HG02623 (cell line): ENCODE measurements at regions not wholly inside any gene's neighbourhood (a gene's known extent, or its start where the extent isn't known, plus 50 kb on each side); places are given as distances from the start of the nearest gene placed in this dataset.

ENCODE experiments used
- ATAC-seq: cut with Tn5 transposase; IDR thresholded peaks from one replicate; pipeline ENCODE4 v1.9.1; 2021; ENCODE audit warnings: moderate library complexity; ENCODE audit not compliant: unreplicated experiment

DNA sequence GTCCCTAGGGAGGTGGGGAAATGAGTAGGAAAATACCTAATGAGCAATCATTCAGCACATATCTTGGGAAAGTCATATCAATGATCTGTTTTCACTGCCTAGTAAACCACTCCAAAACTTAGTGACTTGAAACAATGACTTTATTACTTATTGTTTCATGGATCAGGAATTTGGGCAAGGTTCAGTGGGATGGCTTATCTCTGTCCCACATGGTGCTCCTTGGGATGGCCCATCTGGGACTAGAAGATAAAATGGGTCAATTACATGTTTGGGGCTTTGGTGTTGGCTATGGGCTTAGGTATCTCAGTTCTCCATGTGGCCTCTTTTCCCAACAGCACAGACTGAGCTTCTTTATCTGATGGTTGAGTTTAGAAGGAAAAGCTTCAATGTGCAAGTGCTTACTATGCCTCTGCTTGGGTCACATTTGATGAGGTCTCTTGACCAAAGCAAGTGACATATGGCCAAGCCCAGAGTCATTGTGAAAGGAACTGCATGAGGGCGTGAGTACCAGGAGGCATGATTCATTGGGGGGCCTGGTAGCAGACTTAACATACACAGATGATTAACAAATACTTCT lies 218.1 kb upstream of the TNP1 start:
- ATAC-seq: no peak

DNA sequence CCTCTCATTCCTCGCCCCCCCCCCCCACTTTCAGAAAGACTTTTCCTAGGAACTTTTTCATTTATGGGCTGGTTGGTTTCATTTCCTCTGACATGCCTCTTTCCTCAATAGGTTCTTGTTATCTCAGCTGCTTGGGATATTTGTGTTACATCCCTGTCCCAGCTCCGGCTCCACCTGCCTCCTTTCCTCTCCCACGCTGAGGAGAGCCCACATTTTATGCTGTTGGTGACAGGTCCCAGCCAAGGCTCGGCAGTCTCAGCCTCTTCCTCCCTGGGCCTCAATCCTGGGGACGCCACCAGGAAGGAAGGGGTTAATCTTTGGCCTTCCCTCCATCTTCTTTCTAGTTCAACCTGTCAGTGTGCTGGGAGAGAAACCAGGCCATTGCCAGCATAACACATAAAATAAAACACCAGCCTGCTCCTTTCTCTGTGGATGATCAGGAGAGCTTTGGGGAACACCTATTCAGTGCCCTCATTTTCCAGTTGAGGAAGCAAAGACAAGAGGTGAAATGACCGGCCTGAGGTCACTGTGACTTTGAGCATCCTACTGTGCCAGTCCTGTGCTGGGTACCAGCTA lies 216.9 kb upstream of the TNP1 start:
- no peak for ATAC-seq

DNA sequence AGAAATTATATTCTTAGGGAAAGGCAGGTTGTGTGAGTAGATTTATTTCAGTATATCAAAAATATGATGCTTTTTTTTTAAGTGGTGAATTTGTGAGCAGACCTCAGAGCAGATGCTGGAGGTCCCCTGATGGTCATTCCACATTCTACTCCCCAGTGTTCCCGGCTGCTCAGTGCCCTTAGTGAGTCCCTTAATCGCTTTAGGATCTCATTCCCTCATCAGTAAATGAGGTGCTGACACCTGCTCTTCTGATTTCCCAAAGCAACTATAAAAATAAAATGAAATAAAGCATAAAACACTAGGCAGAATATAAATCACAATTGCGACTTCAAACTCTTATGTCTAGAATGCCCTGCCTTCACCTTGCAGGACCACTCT lies 216.2 kb upstream of the TNP1 start:
- no peak for ATAC-seq

DNA sequence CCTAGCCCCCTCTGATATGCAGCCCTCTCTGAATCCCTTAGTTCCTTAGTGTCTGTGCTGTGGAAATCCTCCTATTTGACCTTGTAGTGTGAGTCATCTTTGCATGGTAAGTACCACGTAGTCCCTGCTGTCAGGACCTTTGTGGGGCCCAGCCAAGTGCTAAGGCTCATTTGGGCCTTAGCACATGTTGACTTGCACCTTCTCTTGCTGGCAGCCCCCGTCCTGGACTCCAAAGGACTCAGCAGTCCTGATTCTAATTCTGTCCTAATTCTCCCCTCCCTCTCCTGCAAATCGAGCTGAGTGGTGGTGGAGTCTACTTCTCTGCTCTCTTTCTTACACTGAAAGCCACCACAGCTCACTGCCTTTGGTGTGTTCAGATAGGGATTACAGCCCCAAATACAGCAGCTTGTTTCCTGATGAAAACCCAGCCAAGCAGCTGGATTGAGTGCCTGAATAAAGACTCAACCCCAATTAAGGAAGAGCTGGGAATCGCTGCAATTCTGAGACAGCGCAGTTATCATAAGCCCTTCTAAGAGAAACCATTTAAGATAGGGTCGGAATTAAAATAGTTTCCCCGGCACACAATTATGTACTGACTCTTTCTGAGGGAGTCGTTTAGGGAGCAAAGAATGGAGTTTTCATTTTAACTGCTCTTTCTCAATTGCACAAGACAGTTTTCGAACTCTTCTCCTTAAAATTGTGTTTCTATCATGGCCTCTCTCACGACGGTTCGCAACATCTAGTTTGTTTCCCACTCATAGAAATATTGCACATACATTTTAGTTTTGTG lies 215.6 kb upstream of the TNP1 start:
- ATAC-seq: no peak

DNA sequence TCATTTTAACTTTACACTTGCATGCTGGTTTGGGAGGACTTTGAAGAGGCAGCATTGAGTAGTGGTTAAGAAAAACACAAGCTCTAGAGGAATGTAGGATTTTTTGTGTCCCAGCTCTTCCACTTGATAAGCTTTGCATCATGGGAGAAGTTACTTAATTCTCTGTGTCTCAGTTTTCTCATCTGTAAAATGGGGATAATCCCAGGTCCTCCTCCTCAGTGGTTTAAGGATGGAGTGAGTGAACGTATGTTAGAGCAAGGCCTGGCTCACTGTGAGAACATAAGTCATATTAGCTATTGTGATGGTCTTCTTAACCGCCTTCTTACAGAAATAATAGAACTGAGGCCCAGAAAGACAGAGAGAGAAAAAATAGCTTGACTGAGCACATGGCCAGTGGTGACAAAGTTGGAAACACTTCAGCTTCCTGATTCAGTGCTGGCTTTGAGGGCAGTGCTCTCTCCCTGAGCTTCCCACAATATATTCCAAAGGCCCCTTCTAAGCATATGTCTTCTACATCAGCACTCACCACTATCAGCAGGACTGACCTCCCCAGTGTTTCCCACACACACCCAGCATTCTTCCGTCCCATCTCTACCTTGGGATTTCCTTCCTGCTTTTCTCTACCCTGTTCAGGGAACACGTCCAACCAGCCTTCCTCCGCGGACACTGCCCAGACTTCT lies 214.9 kb upstream of the TNP1 start:
- ATAC-seq: no peak

DNA sequence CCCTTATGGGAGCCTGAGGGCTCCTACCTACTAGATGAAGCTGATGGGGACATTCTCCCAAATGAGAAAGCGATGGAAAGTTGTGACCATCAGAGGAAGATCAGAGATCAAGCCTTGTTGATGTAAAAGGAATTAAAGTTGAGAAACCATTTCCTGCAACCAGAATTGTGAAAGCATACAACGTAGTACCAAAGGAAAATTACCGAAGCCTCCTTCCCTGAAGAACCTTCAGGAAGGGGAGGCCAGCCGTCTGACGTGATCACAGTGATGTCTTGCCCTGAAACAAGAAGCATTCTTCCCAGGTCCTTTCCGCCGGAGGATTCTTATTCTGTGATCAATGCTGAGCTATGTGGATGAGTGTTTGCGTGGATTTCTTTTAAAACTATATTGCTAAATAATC lies 211.6 kb upstream of the TNP1 start:
- ATAC-seq: no peak

DNA sequence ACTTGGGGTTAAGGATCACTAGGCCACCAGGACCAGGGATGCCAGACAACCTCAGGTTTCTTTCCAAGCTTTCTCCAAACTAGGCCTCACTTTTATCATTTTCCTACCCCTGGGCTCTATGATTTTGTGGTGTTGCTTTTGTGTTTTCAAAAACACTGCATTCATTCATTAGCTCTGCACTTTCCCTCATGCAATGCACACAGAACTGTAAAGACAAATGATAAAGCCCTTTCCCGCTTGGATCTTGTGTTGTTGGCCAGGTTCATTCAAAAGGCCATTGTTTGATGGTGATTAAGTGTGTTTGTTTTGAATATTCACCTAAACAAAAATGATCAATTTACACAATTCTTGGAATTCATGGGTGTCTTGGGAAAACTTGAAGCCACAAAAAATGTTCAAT lies 210.7 kb upstream of the TNP1 start:
- no peak for ATAC-seq

DNA sequence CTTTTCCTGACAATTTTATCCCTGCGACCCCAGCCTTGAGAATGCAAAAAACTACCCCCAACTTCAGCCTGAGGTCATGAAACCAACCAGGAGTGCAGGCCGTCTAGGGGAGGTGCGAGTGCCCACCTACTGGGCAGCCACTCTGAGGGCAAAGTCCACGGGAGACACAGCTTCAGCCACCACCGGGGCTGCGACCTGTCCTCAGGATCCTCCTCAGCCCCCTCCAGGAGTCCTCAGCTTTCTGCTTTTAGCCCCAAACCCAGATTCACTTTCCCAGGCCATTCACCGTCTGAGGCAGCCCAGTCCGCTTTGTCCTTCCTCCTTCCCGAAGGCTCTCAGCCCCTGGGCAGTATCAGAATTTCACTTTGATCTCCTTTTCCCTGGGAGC lies 210.2 kb upstream of the TNP1 start:
- no peak for ATAC-seq

DNA sequence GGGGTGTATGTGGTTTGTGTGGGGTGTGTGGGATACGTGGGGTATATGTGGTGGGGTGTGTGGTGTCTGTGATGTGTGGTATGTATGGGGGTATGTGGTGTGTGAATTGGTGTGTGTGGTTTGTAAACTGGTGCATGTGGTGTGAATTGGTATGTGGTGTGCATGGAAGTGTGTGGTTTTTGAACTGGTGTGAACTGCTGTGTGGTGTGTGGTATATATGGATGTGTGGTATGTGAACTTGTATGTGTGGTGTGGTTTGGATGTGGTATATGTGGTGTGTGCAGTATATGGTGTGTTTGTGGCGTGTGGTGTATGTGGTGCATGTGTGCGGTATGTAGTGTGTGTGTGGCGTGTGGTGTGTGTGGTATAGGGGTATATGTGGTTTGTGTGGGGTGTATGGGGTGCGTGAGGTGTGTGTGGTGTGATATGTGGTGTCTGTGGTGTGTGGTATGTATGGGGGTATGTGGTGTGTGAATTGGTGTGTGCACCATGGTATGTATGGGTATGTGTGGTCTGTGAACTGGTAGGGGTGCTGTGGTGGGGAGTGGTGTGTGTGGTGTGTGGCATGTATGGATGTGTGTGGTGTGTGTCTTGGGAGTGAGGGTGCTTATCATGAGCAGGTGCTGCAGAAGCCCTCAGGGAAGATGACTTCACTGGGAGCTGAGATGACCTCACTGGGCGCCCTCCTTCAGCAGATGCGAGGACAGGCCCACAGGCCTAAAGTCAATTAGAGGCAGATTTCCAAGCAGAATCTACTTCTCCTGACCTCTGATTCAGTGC lies 209.6 kb upstream of the TNP1 start:
- ATAC-seq: no peak

DNA sequence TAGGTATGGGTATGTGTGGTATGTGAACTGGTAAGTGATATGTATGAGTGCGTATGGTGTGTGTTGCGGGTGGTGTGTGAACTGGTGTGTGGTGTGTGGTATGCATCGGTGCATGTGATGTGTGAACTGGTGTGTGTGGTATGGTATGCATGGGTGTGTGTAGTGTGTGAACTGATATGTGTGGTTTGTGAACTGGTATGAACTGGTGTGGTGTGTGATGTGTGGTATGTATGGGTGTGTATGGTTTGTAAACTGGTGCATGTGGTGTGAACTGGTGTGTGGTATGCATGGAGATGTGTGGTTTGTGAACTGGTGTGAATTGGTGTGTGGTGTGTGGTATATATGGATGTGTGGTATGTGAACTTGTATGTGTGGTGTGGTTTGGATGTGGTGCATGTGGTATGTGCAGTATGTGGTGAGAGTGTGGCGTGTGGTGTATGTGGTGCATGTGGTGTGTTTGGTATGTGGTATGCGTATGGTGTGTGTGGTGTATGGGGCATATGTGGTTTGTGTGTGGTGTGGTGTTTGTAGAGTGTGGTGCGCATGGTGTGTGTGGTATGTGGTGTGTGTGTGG lies 208.9 kb upstream of the TNP1 start:
- ATAC-seq: no peak

DNA sequence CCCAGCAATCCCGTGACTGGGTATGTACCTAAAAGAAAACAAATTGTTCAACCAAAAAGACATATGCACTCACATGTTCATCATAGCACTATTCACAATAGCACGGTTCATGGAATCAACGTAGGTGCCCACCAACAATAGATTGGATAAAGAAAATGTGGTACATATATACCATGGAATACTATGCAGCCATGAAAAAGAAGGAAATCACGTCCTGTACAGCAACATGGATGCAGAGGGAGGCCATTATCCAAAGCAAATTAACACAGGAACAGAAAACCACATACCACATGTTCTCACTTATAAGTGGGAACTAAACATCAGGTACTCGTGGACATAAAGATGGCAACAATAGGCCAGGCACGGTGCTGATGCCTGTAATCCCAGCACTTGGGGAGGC lies 207.9 kb upstream of the TNP1 start:
- ATAC-seq: no peak

DNA sequence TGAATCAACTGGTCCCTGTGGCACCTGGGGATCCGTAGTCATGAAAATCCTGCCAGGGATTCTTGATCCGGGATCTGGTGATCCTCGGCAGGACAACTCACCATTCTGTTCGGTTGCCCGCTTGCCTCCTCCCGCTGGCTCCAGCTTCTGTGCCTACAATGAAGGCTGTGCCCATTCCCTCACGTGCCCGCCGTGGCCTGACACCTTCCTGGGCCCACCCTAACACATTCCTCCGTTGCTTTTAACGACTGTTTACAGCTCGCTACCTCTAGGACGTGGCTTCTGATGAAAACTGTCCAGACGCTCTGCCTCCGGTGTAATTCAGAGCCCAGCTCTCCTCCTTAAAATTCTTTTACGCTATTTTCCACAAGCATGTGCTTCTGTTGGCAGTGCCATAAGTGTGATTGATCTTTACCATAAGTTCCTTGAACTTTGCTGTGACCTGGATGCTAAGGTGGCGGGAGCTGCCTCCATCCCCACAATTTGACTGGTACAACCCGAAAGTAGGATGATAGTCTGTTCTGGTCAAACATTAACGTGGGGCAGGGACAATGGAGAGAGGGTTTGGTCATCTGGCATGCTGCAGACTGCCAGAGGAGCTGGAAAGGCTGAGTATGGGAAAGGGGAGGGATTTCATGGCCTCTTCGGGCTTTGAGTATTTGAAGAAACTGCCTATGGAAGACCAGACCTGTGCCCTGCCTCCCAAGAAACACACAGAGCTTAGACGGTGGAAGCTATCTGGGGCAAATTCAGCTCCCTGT lies 206.8 kb upstream of the TNP1 start:
- no peak for ATAC-seq

DNA sequence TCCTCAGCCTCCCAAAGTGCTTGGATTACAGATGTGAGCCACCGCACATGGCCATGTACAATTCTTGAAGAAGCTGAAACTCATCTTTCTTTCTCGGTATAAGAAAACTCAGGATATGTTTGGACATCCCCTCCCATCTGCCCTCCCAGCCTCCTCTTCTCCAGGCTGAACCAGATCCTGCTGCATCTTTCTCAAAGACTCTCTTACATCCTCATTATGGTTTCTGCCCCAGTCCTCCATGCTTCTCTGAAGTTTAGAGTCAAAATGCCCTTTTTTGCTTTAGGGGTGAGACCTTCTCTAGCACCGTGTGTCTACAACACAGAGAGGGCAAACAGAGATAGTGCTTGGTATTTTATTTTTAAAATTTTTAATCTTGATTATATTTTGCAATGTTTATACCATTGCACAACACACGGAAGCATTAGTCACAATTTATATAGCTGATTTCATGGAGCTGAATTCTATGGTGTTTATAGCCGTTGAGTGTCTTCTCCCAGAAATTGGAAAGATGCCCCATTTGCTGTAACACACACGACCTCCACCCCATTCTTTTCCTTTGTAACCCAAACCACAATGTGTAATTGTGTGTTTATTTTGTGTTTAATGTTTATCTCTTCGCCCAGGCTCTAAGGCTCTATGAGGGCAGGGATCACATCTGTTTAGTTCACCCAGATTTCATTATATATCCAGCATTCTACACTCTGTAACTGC lies 206.0 kb upstream of the TNP1 start:
- ATAC-seq: no peak

DNA sequence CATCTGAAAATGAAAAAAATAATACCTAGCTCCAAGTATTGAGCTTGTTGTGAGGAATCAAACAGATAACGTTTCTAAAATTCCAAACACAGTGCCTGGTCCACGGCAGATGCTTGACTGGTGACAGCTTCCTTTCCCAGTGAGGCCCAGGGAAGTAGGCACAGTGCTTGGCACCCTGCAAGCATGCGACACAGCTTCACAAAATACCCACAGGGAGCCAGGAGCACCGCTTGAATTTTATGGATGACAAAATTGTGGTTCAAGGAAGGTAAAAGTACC lies 205.1 kb upstream of the TNP1 start:
- ATAC-seq: no peak

DNA sequence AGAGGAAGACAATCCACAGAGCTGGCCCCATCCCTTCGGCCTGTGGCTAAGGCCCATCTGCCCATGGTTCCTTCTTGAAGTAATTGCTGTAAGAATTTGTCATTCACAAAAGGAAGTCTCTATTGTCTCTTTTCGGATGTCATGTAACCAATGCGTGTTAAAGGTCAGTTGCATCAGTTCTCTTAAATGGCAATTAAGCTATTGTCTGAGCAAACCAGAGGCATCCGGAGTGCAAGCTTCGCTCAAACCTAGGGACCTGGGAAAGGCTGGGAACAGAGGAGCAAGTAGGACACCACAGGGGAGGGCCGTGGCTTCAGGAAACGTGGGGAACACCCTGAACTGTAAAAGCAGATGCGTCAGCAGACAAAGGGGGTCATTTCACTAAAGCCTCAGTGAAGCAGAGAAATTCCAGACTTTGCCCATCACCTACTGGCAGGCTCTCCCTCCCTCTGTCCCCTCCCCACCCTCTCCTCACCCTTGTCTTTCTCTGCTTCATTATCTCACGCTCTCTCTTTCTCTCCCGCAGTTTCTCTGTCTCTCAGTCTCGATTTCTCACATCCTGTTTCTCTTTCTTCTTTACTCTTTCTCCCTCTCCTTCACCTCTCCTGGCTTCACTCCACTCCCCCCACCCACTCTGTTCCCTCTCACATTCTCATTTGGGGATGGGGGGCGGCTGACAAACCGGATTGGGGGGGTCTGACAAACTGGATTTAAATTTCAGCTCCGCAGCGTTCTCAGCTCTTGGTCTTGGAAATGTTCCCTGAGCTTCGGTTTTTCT lies 204.6 kb upstream of the TNP1 start:
- no peak for ATAC-seq

DNA sequence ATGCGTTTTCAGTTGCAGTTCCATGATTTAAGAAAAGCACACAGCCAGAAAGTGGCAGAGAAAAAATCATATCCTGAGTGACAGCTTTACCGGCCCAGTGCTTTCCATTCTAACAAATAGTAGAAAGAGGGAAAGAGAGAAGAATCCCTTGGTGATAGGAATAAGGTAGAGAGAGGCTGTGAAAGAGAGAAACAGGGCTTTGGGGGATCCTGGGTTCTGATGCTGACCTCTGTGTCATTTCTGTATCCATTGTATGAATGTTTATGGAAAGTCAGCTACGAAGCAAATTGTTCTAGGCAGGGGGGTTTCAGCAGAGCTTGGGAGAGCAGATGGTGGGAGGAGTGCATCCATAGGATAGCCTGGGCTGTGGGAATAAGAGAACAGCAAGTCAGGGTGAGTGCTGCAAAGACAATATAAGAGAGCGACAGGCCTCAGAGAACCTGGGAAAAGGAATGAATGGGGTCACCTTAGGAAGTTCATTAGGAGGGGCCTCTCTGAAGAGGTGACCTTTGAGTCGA lies 203.4 kb upstream of the TNP1 start:
- ATAC-seq: no peak

DNA sequence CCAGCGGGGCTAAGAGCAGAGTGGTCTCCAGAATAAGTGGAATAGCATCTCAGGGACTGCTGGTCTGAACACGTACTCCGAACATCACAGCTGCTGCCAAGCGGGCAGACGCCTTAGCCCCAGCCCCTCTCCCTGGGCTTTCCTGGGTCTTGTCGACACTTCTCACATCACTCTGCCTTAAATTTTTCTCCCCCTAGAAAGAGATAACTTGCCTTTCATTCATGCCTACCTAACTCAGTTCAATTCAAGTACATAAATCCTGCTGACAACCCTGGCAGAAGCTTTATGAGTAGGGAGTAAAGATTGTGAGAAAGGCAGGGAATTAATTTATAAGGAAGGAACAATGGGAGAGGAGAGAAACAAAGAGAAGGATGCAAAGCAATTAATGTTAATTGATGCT lies 202.9 kb upstream of the TNP1 start:
- ATAC-seq: no peak

DNA sequence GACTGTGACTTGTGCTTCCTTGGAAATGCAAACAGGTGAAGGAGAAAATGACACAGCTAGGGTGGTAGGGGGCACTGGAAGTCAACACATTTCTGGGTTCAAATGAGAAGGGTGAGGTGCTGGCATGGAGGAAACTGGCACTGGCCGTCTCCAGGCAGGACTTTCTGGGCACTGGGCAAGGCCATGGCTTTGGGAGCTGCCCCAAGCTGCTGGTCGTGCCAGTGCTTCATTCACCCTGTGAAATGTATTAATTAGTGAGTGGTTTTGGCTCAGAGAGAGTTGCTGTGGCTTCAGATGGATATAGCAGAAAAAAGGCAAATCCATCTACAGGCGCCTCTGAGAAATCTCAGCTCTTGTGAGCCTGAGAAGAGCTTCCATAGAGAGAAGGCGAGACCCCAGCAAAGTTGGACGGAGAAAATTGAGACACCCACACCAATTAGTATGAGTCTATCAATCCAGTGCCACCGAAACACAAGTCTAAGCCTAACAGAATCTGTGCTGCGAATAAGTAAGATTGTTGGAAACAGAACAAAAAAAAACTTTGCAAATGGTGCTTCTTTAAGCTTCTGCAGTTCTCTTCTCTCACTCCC lies 202.1 kb upstream of the TNP1 start:
- ATAC-seq: no peak
